ENCODE measurements at regions not wholly inside any gene's neighbourhood (a gene's known extent, or its start where the extent isn't known, plus 50 kb on each side); places are given as distances from the start of the nearest gene placed in this dataset.

DNA sequence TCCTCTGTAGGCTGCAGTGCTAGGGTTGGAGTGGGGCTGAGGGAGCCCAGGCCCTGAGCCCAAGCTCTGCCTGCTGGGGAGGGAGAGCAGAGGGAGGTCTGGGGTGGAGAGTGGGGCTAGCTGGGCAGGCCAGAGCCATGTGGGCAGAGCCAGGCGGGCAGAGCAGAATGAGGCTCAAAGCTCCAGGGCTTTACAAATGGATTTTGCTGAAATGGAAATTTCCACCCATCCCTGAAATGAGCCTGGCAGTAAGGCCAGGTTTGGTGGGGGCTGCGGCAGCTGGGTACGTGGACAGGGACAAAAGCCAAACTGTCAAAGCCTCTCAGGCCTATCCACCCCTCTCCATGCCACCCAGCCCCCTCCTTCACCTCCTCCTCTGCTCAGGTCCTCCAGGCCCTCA lies 74.2 kb upstream of the ARAP3 start:
- Histone ChIP-seq H3K9me3 (no peaks in the 10 kb centered on the region), H3K27ac (no peak overlapping the region), H3K27me3 (no peaks in the 10 kb centered on the region), H3K4me3 (no peak overlapping the region), H3K4me1 (ENCODE audit: insufficient read depth) (no peaks in the 10 kb centered on the region), H3K36me3 (no peaks in the 10 kb centered on the region)
- TF ChIP-seq EP300 (IDR thresholded peaks at IDR 0.05) (no peak), POLR2A (IDR thresholded peaks at IDR 0.05) (no peak), CTCF (IDR thresholded peaks at IDR 0.05) (no peak)
- no peak for DNase-seq
- WGBS, 3 donors: 58 to 74% (median 67%) methylated on average over 3 of the region's 3 CpGs
- intact Hi-C loops (cut with DNase I): no loop called here

DNA sequence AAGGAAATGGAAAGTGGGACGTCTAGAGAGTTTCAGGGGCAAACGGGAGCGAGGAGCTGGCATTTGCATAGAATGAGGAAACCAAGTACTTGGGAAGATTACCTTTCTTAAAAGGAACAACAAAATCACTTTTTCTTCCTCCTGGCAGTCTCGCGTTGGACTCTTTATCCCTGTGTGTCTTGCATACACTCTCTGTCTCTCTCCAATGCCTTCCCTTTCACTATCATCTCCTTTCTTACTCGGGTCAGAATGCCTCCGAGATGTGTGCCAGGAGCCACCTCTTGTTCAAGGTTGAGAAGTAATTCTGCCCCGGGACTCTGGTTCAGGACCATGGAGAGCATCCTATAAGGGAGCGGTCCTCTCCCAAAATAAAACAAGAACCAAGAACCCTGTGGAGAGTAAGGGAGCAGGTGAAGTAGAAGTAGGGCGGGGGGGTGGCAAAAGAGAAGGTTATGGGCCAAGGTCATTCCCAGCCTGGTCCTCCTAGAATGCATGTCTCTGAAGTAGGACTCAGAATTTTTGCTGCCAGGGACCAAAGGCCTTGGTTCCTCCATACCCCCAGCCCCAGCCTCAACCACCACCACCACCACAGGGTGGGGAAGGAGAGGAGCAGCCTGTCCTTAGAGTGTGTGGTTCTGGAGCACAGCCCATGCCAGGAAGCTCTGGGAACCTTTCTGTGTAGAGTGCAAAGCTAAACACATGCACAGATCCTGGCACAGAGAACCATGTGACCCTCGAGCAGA lies 72.1 kb upstream of the ARAP3 start:
- TF ChIP-seq POLR2A (IDR thresholded peaks at IDR 0.05): no peak
- TF ChIP-seq CTCF (IDR thresholded peaks at IDR 0.05): no peak
- no peak for TF ChIP-seq EP300 (IDR thresholded peaks at IDR 0.05)
- Histone ChIP-seq H3K4me1 (ENCODE audit: insufficient read depth) (no peaks in the 10 kb centered on the region), H3K27ac (no peak overlapping the region), H3K27me3 (no peaks in the 10 kb centered on the region), H3K36me3 (no peaks in the 10 kb centered on the region), H3K4me3 (no peak overlapping the region), H3K9me3 (no peaks in the 10 kb centered on the region)
- WGBS, 3 donors: 11 to 15% (median 14%) methylated on average over 11 of the region's 11 CpGs
- DNase-seq: no peak
- intact Hi-C loops (cut with DNase I): no loop called here

- intact Hi-C loops (cut with DNase I): no loop called here
Measured at GRCh38 chr5:141753143-141753970, 71.3 kb upstream of the ARAP3 start.

More at GRCh38 chr5:141753143-141753970, 71.3 kb upstream of the ARAP3 start:
- Histone ChIP-seq H3K9me3 (no peaks in the 10 kb centered on the region), H3K36me3 (no peaks in the 10 kb centered on the region), H3K4me3 (no peak overlapping the region), H3K27me3 (no peaks in the 10 kb centered on the region), H3K27ac (no peak overlapping the region), H3K4me1 (ENCODE audit: insufficient read depth) (no peaks in the 10 kb centered on the region)
- TF ChIP-seq EP300 (IDR thresholded peaks at IDR 0.05): no peak
- no peak for TF ChIP-seq POLR2A (IDR thresholded peaks at IDR 0.05)
- no peak for TF ChIP-seq CTCF (IDR thresholded peaks at IDR 0.05)
- no peak for DNase-seq
- 9 to 24% (median 11%) methylated on average over 49 to 51 of the region's 51 CpGs for WGBS, 3 donors
